ENCODE measurements at regions not wholly inside any gene's neighbourhood (a gene's known extent, or its start where the extent isn't known, plus 50 kb on each side); places are given as distances from the start of the nearest gene placed in this dataset.

DNA sequence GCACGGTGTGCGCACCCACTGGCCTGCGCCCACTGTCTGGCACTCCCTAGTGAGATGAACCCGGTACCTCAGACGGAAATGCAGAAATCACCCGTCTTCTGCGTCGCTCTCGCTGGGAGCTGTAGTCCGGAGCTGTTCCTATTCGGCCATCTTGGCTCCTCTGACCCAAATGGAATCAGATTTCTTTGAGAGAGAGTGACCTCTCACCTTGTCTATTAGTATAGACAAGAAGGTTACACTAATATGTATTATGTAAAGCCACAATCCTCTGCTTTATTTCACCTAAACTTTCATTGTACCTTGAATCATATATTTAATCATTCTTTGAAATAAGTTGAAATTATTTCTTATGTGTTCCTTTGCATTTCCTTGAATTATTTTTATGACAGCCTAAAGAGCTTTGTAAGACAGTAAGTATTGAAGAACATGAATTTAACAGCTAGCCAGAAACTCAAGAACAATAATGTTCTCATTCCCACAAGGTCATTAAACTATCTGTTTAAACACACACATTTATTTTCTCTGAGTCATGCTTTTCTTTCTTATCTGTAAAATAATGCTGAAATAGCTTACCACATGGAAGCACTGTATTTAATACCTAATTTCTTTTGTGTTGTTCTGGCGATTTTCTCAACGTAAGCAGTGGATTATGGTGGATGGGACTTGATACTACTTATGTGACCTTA, 91.8 kb upstream of the DMRTA1 start:
- TF ChIP-seq, protein P1, sequence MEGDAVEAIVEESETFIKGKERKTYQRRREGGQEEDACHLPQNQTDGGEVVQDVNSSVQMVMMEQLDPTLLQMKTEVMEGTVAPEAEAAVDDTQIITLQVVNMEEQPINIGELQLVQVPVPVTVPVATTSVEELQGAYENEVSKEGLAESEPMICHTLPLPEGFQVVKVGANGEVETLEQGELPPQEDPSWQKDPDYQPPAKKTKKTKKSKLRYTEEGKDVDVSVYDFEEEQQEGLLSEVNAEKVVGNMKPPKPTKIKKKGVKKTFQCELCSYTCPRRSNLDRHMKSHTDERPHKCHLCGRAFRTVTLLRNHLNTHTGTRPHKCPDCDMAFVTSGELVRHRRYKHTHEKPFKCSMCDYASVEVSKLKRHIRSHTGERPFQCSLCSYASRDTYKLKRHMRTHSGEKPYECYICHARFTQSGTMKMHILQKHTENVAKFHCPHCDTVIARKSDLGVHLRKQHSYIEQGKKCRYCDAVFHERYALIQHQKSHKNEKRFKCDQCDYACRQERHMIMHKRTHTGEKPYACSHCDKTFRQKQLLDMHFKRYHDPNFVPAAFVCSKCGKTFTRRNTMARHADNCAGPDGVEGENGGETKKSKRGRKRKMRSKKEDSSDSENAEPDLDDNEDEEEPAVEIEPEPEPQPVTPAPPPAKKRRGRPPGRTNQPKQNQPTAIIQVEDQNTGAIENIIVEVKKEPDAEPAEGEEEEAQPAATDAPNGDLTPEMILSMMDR (IDR thresholded peaks at IDR 0.05; ENCODE audit: low read depth, low read length): no peak
- H3K4me3 ChIP-seq (replicated peaks in 1 of 2; ENCODE audit: low read depth in 2 of 2, low read length in 2 of 2): no peak overlapping the region
- no peak for DNase-seq (ENCODE audit: low read depth in 2 of 2)

DNA sequence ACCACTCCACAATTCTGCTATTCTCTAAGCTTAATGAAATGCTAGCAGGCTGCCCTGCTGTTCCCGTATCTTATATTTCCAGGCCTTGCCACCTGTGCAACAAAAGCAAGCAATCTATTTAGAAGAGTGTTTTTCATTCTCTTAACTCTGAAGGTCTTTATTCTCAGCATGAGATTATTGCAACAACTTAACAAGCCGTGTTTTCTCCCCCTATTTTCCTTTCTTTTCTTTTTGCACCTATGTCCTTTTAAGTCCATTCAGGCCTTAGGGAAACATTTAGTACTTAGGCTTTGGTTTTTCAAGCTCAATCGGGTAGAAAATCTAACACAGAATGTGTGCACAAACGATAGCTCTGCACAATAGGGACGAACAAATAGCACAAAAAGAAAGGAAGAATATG, 89.6 kb upstream of the DMRTA1 start:
- H3K4me3 ChIP-seq (replicated peaks in 1 of 2; ENCODE audit: low read depth in 2 of 2, low read length in 2 of 2): no peak overlapping the region
- TF ChIP-seq, protein P1 (IDR thresholded peaks at IDR 0.05; ENCODE audit: low read depth, low read length): no peak
- no peak for DNase-seq (ENCODE audit: low read depth in 2 of 2)

DNA sequence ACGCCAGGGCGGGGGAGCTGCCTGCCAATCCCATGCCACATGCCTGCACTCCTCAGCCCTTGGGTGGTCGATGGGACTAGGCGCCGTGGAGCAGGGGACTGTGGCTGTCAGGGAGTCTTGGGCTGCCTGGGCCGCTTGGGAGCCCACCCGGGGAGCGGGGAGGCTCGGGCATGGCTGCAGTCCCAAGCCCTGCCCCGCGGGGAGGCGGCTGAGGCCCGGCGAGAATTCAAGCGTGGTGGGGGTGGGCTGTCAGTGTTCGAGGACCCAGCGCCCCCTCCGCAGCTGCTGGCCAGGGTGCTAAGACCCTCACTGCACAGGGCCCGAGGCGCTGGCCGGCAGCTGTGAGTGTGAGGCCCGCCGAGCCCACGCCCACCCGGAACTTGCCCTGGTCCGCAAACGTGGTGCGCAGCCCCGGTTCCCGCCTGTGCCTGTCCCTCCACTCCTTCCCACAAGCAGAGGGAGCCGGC, 83.2 kb upstream of the DMRTA1 start:
- TF ChIP-seq, protein P1 (IDR thresholded peaks at IDR 0.05; ENCODE audit: low read depth, low read length): no peak
- DNase-seq (ENCODE audit: low read depth in 2 of 2): no peak
- no peak overlapping the region for H3K4me3 ChIP-seq (replicated peaks in 1 of 2; ENCODE audit: low read depth in 2 of 2, low read length in 2 of 2)

DNA sequence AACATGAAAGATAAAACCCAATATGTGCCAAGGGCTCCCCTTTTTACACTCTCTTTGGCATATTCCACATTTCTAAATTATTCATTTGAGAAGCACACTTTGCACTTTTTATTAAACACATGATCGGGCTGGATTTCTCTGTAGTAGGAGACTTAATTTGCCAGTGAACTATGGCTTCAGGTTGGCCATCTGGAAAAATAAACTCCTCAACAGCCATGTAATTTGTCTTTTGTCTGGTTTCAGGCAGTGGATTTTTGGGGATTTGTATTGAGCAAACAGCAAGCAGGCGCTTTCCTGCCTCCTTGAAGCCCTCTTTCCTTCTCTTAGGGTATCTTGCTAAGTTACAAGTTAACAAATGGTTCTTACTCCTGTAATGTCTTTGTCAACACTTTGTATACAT, 73.0 kb upstream of the DMRTA1 start:
- TF ChIP-seq, protein P1 (IDR thresholded peaks at IDR 0.05; ENCODE audit: low read depth, low read length): no peak

DNA sequence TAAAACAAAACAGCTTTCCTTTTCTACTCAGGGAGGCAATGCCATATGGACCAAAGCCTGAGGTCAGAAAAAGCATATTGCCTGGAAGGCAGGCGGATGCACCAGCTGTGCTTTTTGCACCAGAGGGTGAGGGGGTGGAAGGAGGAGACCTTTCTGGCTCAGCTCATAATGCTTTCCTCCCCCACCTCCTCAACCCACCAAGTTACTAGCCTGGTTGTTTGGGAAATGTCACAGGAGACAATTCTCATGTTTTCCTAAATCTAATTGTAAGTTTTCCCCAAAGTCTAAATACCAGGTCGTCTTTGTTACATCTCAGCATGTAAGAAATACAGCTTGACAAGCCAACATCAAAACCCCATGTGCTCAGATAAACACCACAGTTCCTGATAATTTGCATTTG, 72.6 kb upstream of the DMRTA1 start:
- no peak for DNase-seq (ENCODE audit: low read depth in 2 of 2)
- TF ChIP-seq, protein P1 (IDR thresholded peaks at IDR 0.05; ENCODE audit: low read depth, low read length): no peak
- H3K4me3 ChIP-seq (replicated peaks in 1 of 2; ENCODE audit: low read depth in 2 of 2, low read length in 2 of 2): no peak overlapping the region

More for the DNA sequence above, 73.0 kb upstream of the DMRTA1 start:
- H3K4me3 ChIP-seq (replicated peaks in 1 of 2; ENCODE audit: low read depth in 2 of 2, low read length in 2 of 2): no peak overlapping the region
- DNase-seq (ENCODE audit: low read depth in 2 of 2): no peak

DNA sequence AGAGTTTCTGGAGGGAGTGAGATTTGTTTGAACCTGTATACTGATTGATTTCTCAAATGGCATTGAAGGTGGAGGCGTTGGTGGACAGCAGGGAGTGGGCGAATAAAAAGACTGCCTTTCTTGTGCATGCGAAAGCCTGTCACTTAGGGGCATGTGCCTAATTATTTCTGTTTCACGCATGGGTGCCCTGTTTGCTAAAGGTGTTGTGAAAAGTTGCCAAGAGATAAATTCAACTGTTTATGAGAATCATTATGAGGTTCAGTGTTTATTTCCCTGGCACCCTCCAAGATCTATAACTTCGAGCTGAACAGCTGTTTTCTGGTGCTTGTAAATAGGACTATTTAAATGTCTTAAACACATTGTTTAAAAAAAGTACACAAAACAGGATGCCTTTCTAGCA, 67.4 kb upstream of the DMRTA1 start:
- H3K4me3 ChIP-seq (replicated peaks in 1 of 2; ENCODE audit: low read depth in 2 of 2, low read length in 2 of 2): no peak overlapping the region
- TF ChIP-seq, protein P1 (IDR thresholded peaks at IDR 0.05; ENCODE audit: low read depth, low read length): no peak
- DNase-seq (ENCODE audit: low read depth in 2 of 2): no peak

DNA sequence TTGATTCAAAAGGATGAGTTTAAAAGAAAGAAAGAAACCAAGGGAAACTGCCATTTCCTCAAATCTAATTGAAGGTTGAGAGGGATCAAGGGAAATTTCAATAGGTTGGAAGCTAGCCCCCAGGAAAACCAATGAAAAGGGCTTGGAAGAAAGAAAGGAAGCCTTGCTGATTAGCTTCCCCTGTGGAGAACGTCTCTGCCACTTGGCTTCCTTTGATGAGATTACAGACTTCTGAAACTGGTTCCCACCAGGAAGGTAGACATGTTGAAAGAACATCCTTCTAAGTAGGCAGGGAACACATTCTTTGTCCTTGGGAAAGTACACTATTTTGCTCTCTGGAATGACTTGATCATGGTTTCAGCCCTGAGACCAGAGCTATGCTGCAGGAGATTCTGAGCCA, 65.5 kb upstream of the DMRTA1 start:
- TF ChIP-seq, protein P1 (IDR thresholded peaks at IDR 0.05; ENCODE audit: low read depth, low read length): no peak
- no peak for DNase-seq (ENCODE audit: low read depth in 2 of 2)

More for the DNA sequence above, 65.5 kb upstream of the DMRTA1 start:
- H3K4me3 ChIP-seq (replicated peaks in 1 of 2; ENCODE audit: low read depth in 2 of 2, low read length in 2 of 2): no peak overlapping the region

Data from cardiac fibroblast (primary cell).